CD14-positive monocyte (primary cell): ENCODE measurements at regions not wholly inside any gene's neighbourhood (a gene's known extent, or its start where the extent isn't known, plus 50 kb on each side); places are given as distances from the start of the nearest gene placed in this dataset.

Experiments
- DNase-seq, 3 donors: peaks; one replicate each; pipeline ENCODE4 v3.0.0-alpha.2; 2011 to 2022
- H2AFZ ChIP-seq: 2 replicates; pipeline ENCODE4 v1.6.0; 2012; ENCODE audit warnings: mild to moderate bottlenecking, low read depth, low read length, inconsistent platforms; ENCODE audit not compliant: insufficient read depth, poor library complexity, severe bottlenecking
- H3K27ac ChIP-seq, 2 donors: 1 replicate in 1 of 2; 2 replicates in 1 of 2; pipeline ENCODE4 v1.5.1; 2012 to 2013; ENCODE audit warnings: low read length in 2 of 2, control low read depth in 1 of 2, inconsistent platforms in 1 of 2, low read depth in 1 of 2, mild to moderate bottlenecking in 1 of 2
- H3K27me3 ChIP-seq, 2 donors: one replicate each; pipeline versions ENCODE4 v1.6.0 to v1.6.1; 2011 to 2013; ENCODE audit warnings: low read length in 2 of 2; ENCODE audit not compliant: control insufficient read depth in 2 of 2, insufficient read depth in 2 of 2
- H3K36me3 ChIP-seq, 2 donors: replicated peaks in 1 of 2; 1 replicate in 1 of 2; 2 replicates in 1 of 2; pipeline versions ENCODE4 v1.5.1 to v1.6.1; 2012 to 2013; ENCODE audit warnings: low read length in 2 of 2, control low read depth in 1 of 2, inconsistent platforms in 1 of 2, mild to moderate bottlenecking in 1 of 2; ENCODE audit not compliant: insufficient read depth in 2 of 2, control insufficient read depth in 1 of 2
- H3K4me1 ChIP-seq, 2 donors: 1 replicate in 1 of 2; 2 replicates in 1 of 2; pipeline versions ENCODE4 v1.5.1 to v1.6.1; 2012 to 2013; ENCODE audit warnings: low read length in 2 of 2, control low read depth in 1 of 2, inconsistent platforms in 1 of 2, mild to moderate bottlenecking in 1 of 2, moderate library complexity in 1 of 2; ENCODE audit not compliant: insufficient read depth in 2 of 2, control insufficient read depth in 1 of 2
- H3K4me2 ChIP-seq: replicated peaks from 2 replicates; pipeline ENCODE3; 2012; ENCODE audit warnings: low read length, moderate library complexity, mild to moderate bottlenecking; ENCODE audit not compliant: poor library complexity, severe bottlenecking; ENCODE audit errors: extremely low read depth
- H3K4me3 ChIP-seq, 3 experiments: fragments of 200-600 bp in 1 of 3; sonication (generic) in 1 of 3; replicated peaks in 1 of 3; 1 replicate in 2 of 3; 2 replicates in 1 of 3; pipeline ENCODE4 v1.5.1; 2011 to 2013; ENCODE audit warnings: low read length in 3 of 3, mild to moderate bottlenecking in 3 of 3, control low read depth in 2 of 3, low read depth in 2 of 3, inconsistent platforms in 1 of 3, moderate library complexity in 1 of 3
- H3K79me2 ChIP-seq: 2 replicates; pipeline ENCODE4 v1.6.0; 2012; ENCODE audit warnings: mild to moderate bottlenecking, control low read depth, inconsistent platforms, low read length, moderate library complexity; ENCODE audit not compliant: insufficient read depth
- H3K9ac ChIP-seq: 2 replicates; pipeline ENCODE4 v1.6.0; 2017; ENCODE audit warnings: low read length, mild to moderate bottlenecking; ENCODE audit not compliant: insufficient read depth, poor library complexity, severe bottlenecking
- H3K9me3 ChIP-seq, 2 donors: replicated peaks in 1 of 2; 1 replicate in 1 of 2; 2 replicates in 1 of 2; pipeline versions ENCODE4 v1.5.1 to v1.6.1; 2012 to 2013; ENCODE audit warnings: low read length in 2 of 2, control low read depth in 1 of 2; ENCODE audit not compliant: control insufficient read depth in 1 of 2, insufficient read depth in 1 of 2
- H4K20me1 ChIP-seq: 2 replicates; pipeline ENCODE4 v1.6.0; 2012; ENCODE audit warnings: mild to moderate bottlenecking, low read length, control low read depth, moderate library complexity; ENCODE audit not compliant: insufficient read depth
- H3K27ac Mint-ChIP-seq, 7 donors: one replicate each; pipeline ENCODE4 v1.8.0; 2020; ENCODE audit warnings: mild to moderate bottlenecking in 7 of 7, mixed read lengths in 7 of 7, moderate library complexity in 6 of 7, inconsistent platforms in 2 of 7
- H3K27me3 Mint-ChIP-seq, 3 donors: one replicate each; pipeline ENCODE4 v1.8.0; 2021 to 2022; ENCODE audit warnings: low read depth in 3 of 3, mild to moderate bottlenecking in 3 of 3, mixed read lengths in 3 of 3, moderate library complexity in 3 of 3, inconsistent platforms in 1 of 3
- H3K36me3 Mint-ChIP-seq, 2 donors: one replicate each; pipeline ENCODE4 v1.8.0; 2020; ENCODE audit warnings: mixed read lengths in 2 of 2, inconsistent platforms in 1 of 2, mild to moderate bottlenecking in 1 of 2
- H3K4me1 Mint-ChIP-seq: one replicate; pipeline ENCODE4 v1.8.0; 2020; ENCODE audit warnings: mild to moderate bottlenecking, mixed read lengths
- H3K4me3 Mint-ChIP-seq, 2 donors: one replicate each; pipeline ENCODE4 v1.8.0; 2020; ENCODE audit warnings: mild to moderate bottlenecking in 2 of 2, mixed read lengths in 2 of 2, moderate library complexity in 1 of 2
- H3K9me3 Mint-ChIP-seq, 7 donors: one replicate each; pipeline ENCODE4 v1.8.0; 2020 to 2022; ENCODE audit warnings: mixed read lengths in 7 of 7, mild to moderate bottlenecking in 6 of 7, moderate library complexity in 6 of 7, inconsistent platforms in 2 of 7
- CTCF ChIP-seq: fragments of 200-600 bp; IDR thresholded peaks from one replicate; pipeline ENCODE4 v1.8.0; 2022; ENCODE audit warnings: antibody characterized with exemption, mild to moderate bottlenecking
- WGBS: methylation state at CpG from one replicate; pipeline ENCODE4 v1.1.5; 2013; ENCODE audit warnings: missing lambda C conversion rate; ENCODE audit not compliant: insufficient coverage; 5-methylcytosine and 5-hydroxymethylcytosine counted together
- intact Hi-C, 2 donors: fragments of 100-400 bp; cut with micrococcal nuclease; formaldehyde crosslinking; loops; one replicate each; pipeline versions ENCODE4 v1.15.0 to v1.15.1; 2023

GRCh38 chr11:95570845-95571244, 218.7 kb downstream of the FAM76B start:
- no peak overlapping the region for H3K4me3 ChIP-seq
- Mint-ChIP-seq H3K27me3 (no peaks in the 10 kb centered on the region), H3K4me1 (peaks cover 3% of the 10 kb centered on the region), H3K27ac (no peak overlapping the region), H3K4me3 (no peak overlapping the region), H3K36me3 (no peaks in the 10 kb centered on the region), H3K9me3 (peaks cover 11 to 20% (median 15%) of the 10 kb centered on the region in 7 donors)
- H3K27me3 ChIP-seq: no peaks in the 10 kb centered on the region
- H4K20me1 ChIP-seq: no peaks in the 10 kb centered on the region
- WGBS: 100% methylated on average over 1 of the region's 2 CpGs
- no peak for DNase-seq
- H2AFZ ChIP-seq: no peak overlapping the region
- H3K4me2 ChIP-seq: no peak overlapping the region
- H3K9me3 ChIP-seq: peaks cover 7 to 11% of the 10 kb centered on the region in 2 donors
- no peak overlapping the region for H3K9ac ChIP-seq
- TF ChIP-seq CTCF: no peak
- intact Hi-C loops: no loop called here
- H3K27ac ChIP-seq: no peak overlapping the region
- no peaks in the 10 kb centered on the region for H3K79me2 ChIP-seq
- no peaks in the 10 kb centered on the region for H3K36me3 ChIP-seq
- H3K4me1 ChIP-seq: no peaks in the 10 kb centered on the region

GRCh38 chr11:95569207-95569606, 220.4 kb downstream of the FAM76B start:
- Mint-ChIP-seq H3K27ac (no peak overlapping the region), H3K27me3 (no peaks in the 10 kb centered on the region), H3K4me3 (no peak overlapping the region), H3K36me3 (no peaks in the 10 kb centered on the region), H3K4me1 (peaks cover 6% of the 10 kb centered on the region), H3K9me3 (peaks cover 11 to 20% (median 15%) of the 10 kb centered on the region in 7 donors)
- Histone ChIP-seq H3K4me2 (no peak overlapping the region), H3K36me3 (no peaks in the 10 kb centered on the region), H4K20me1 (no peaks in the 10 kb centered on the region), H3K4me3 (no peak overlapping the region), H3K4me1 (no peaks in the 10 kb centered on the region), H3K9ac (no peak overlapping the region), H3K27ac (no peak overlapping the region), H3K79me2 (no peaks in the 10 kb centered on the region), H2AFZ (no peak overlapping the region), H3K9me3 (peaks cover 7 to 11% of the 10 kb centered on the region in 2 donors), H3K27me3 (no peaks in the 10 kb centered on the region)
- WGBS: no CpG with 5 or more reads among the region's 2 CpGs
- DNase-seq: no peak
- TF ChIP-seq CTCF: no peak
- intact Hi-C loops: no loop called here
